RKO (cell line): ENCODE measurements at regions not wholly inside any gene's neighbourhood (a gene's known extent, or its start where the extent isn't known, plus 50 kb on each side); places are given as distances from the start of the nearest gene placed in this dataset.
"Not testable (repeated sequence)": the region's sequence is repeated elsewhere in the genome, so short reads cannot be mapped to it uniquely, and the experiment has no call there.

Experiments used
- DNase-seq: peaks from one replicate; pipeline ENCODE4 v3.0.0-alpha.2; 2016; ENCODE audit warnings: low spot score

- no peak for DNase-seq
Measured at GRCh38 chr6:63486196-63486595, 86.1 kb upstream of the LOC128125822 start.

- no peak for DNase-seq
Measured at GRCh38 chr6:63487103-63487813, 85.0 kb upstream of the LOC128125822 start.

DNA sequence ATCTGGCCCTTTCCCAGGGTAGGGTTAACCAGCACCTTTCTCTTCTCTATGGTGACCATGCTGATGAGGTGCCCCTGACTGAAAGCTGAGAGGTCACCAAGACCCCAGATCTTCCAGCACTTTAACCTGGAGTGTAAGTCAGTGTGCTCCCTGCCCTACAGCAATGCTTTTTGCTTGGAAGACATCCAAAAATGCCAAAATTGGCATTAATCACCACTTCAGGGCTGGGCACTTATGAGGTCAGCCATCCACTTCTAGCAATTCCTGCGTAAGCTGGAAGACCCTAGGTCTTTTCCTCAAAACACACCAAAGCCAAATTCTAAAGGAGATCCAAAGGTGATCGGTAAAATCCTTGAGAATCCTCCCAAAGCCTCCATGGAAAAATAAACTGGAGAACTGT is 81.2 kb upstream of the LOC128125822 start:
- no peak for DNase-seq

DNA sequence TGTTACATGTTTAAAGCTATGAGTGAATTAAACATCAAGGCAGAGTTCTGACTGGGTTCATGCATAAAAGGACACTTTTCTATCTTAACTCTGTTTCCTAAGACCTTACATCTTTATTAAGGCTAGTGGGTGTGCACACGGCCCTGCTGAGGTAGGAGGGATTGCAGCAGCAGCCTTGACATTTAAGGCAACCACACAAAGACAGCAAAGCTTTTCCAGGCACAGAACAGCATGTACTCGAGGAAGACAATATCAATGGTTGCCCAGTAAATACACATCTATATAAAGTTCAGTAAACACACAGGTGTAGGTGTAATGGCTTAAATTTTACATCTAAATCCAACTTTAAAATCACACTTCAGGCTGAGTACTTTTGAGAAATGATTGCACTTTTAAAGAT is 79.8 kb upstream of the LOC128125822 start:
- no peak for DNase-seq

DNA sequence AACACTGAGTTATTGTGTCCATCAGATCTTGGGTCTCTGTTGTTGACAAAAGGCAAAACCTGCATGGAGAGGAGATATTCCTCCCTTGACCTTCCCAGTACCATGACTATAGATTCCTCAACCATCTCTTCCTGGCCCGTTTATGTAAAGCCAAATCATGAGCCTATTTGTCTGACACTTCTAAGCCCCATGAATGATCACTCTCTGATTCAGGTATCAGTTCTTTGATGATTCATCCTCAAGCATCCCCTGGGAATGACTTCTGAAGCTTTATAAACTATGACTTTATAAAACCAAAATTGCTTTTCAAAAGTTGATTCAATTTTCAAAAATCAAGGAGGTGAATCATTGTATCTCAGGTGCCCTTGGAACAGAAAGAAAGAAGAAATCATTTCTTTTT is 78.7 kb upstream of the LOC128125822 start:
- DNase-seq = no peak

- no peak for DNase-seq
Measured at GRCh38 chr6:63496361-63496804, 75.9 kb upstream of the LOC128125822 start.

DNA sequence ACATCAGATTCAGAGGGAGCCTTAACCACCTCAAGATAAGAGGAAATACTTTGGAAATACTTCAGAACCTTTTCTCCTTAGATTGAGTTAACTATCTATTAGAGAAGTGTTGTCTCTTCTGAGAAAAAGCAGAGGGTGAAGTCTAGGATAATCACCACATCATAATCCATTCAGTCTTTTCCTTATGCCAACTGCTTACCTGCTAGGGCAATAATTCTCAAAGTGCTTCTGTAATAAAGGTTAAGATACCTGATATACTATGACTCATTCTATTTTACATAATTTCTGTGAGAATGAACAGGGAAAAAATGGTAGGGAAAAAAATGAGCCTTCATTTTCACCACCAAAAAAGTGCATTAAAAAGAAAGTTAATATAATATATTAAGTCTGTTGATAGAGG is 70.1 kb upstream of the LOC128125822 start:
- DNase-seq = no peak

- DNase-seq = no peak
Measured at GRCh38 chr6:63503199-63503598, 69.1 kb upstream of the LOC128125822 start.

DNA sequence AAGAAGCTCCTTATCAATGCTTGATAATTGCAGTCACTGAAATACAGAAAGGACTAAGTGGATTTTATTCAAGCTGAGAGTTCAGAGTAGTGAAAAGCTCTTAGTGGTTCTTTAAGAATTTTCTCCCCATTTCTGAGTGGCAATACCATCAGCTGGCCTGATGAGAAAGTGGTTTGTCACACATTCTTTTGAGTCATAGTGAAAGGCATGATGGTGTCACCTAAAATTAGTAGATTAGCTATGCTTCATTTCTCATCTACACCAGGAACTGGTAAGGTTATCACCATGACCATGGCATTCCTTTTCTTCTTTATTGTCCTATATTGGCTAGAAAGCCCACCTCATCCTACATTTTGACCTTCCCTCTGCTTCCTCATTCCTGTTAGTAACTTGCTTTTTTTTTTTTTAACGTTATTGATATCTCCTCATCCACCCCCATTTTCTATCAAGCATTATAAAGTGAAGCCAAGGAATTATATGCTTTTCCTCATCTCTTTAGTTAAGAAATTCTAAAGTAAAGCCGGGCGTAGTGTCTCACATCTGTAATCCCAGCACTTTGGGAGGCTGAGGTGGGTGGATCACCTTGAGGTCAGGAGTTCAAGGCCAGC is 67.4 kb upstream of the LOC128125822 start:
- peak; percentile 89 for DNase-seq

DNA sequence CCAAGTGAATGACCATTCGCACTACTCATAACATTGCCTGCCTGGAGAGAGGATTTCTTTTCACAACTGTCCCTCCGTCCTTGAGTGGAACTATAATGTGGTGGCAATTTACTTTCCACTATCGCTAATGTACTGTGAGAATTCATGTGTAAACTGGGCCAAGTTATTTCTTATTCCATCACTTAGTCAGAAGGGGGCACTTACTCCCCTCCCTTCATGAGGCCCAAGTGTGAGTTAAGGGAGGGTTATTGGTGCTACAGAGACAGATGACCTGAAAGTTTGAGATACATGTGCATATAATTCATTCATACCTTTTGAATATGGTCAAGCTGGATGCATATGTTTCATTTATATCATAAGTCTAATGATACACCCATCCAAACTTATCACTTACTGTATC is 65.2 kb upstream of the LOC128125822 start:
- DNase-seq = no peak

GRCh38 chr6:63509652-63510352 is 62.5 kb upstream of the LOC128125822 start:
- no peak for DNase-seq

- DNase-seq = no peak
Measured at GRCh38 chr6:63510353-63510686, 62.0 kb upstream of the LOC128125822 start.

DNA sequence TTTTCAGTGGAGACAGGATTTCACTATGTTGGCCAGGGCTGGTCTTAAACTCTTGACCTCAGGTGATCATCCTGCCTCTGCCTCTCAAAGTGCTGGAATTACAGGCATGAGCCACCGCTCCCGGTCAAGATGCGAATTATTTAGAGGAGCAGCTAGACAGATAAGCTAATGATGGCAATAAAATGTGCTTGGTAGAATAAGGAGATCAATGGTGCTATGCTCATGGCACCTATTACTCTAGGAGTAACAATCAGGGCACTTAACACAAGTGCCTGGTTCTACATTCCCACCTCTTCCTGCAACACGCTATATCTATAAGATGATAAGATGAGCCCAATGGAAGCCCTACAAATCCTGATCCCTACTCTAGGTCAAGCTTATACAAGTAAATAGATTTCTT is 61.4 kb upstream of the LOC128125822 start:
- DNase-seq = no peak

DNA sequence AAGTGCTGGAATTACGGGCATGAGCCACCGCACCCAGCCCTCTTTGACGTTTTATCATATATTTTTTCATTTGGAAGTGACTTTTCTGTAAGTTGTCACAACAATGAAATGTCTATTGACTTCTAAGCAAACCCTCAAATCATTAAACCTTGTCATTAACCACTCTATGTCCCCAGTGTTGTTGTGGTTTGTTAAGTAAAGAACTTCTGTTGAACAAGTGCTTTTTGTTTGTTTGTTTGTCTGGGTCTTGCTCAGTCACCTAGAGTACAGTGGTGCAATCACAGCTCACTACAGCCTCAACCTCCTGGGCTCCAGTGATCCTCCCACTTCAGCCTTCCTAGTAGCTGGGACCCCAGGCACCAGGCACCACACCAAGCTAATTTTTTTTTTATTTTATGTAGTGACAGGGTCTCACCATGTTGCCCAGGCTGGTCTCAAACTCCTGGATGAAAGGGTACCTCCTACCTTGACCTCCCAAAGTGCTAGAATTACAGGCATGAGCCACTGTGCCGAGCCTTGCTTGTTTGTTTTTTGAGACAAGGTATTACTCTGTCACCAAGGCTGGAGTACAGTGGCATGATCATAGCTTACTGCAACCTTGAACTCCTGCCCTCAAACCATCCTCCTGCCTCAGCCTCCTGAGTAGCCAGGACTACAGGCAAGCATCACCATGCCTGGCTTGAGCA is 57.6 kb upstream of the LOC128125822 start:
- DNase-seq = no peak

DNA sequence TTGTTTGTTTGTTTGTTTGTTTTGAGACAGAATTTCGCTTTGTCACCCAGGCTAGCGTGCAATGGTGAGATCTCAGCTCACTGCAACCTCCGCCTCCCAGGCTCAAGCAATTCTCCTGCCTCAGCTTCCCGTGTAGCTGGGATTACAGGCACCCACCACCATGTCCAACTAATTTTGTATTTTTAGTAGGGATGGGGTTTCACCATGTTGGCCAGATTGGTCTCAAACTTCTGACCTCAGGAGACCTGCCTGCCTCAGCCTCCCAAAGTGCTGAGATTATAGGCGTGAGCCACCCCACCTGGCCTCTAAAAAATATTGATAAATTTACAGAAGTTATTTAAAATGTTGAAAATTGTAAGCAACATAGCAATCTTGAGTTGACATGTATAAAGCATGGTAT is 57.1 kb upstream of the LOC128125822 start:
- not testable (repeated sequence) for DNase-seq

DNA sequence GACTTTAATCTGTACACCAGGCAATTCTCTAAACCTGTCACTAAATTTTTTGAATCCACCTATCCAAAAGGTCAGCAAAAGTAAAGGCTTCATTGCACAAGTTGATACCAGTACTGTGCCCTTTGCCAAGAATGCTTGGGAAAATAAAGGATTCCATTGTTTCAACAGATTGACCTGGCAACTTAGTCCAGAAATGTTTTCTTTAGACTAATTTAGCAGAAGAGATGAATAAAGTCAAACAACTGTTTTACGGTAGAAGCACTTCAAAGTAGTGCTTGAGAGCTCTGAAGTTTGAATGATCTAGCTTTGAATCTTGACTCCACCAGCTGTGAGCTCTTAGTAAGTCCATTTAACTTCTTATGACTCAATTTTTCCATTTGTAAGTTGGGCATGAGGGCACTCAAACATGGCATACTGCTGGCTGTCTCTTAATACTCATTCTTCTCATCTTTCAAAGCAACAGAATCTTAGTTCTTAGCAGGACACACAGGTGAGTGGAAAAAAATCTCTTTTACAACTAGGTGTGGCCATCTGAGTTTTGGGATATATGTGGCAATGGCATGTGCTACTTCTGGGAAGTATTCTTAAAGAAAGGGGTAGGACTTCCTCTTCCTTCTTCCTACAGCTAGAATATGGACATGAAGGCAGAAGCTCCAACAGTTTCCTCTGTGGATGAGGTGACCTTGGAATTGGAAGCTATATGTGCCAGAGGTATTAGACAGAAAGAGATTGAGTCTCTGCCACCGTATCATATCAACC is 55.9 kb upstream of the LOC128125822 start:
- DNase-seq = peak; percentile 48

GRCh38 chr6:63517221-63517620 is 55.1 kb upstream of the LOC128125822 start:
- no peak for DNase-seq

- DNase-seq = no peak
Measured at GRCh38 chr6:63521475-63522210, 50.6 kb upstream of the LOC128125822 start.
